ENCODE measurements at regions not wholly inside any gene's neighbourhood (a gene's known extent, or its start where the extent isn't known, plus 50 kb on each side); places are given as distances from the start of the nearest gene placed in this dataset.

DNA sequence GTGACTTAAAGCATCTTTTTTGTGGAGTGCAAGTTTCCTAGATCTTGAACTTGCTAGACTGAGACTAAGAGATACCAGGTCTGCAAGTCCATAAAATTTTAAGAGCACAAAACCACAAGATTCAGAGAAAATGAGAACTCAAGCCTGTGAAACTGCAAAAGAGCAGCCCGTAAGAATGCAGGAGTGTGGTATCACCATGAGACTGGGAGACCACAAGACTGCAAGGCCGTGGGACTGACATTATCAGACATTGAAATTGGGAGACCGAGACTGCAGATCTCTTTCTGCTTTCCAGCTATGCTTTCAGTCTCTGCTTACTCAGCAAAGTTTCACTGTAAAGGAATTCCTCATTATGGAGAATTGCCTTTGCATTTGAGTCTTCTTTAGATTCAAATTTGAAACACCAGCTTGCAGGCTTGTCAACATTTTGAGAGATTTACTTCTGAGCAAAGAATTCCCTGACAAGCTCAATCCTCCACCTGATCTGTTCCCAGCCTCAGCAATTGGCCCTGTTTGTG is 621.2 kb downstream of the KCNA4 start:
- no peak for TF ChIP-seq HOXA7 (CRISPR knock-in tag; IDR thresholded peaks at IDR 0.05; ENCODE audit: borderline replicate concordance)
- TF ChIP-seq YY1 (tag by site-specific recombination; IDR thresholded peaks at IDR 0.05): no peak
- no peak for TF ChIP-seq ZNF274 (IDR thresholded peaks at IDR 0.05; ENCODE audit: low read length)
- no peak for TF ChIP-seq ZNF274 (tag by site-specific recombination; IDR thresholded peaks at IDR 0.05; ENCODE audit: borderline replicate concordance)
- TF ChIP-seq, protein P1, sequence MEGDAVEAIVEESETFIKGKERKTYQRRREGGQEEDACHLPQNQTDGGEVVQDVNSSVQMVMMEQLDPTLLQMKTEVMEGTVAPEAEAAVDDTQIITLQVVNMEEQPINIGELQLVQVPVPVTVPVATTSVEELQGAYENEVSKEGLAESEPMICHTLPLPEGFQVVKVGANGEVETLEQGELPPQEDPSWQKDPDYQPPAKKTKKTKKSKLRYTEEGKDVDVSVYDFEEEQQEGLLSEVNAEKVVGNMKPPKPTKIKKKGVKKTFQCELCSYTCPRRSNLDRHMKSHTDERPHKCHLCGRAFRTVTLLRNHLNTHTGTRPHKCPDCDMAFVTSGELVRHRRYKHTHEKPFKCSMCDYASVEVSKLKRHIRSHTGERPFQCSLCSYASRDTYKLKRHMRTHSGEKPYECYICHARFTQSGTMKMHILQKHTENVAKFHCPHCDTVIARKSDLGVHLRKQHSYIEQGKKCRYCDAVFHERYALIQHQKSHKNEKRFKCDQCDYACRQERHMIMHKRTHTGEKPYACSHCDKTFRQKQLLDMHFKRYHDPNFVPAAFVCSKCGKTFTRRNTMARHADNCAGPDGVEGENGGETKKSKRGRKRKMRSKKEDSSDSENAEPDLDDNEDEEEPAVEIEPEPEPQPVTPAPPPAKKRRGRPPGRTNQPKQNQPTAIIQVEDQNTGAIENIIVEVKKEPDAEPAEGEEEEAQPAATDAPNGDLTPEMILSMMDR (tag by site-specific recombination; IDR thresholded peaks at IDR 0.05): no peak
- TF ChIP-seq MEIS1 (CRISPR knock-in tag; IDR thresholded peaks at IDR 0.05; ENCODE audit: borderline replicate concordance): no peak
- no peak for TF ChIP-seq ZNF121 (tag by site-specific recombination; IDR thresholded peaks at IDR 0.05)
- TF ChIP-seq ZNF473 (tag by site-specific recombination; IDR thresholded peaks at IDR 0.05): no peak
- TF ChIP-seq, protein P2, sequence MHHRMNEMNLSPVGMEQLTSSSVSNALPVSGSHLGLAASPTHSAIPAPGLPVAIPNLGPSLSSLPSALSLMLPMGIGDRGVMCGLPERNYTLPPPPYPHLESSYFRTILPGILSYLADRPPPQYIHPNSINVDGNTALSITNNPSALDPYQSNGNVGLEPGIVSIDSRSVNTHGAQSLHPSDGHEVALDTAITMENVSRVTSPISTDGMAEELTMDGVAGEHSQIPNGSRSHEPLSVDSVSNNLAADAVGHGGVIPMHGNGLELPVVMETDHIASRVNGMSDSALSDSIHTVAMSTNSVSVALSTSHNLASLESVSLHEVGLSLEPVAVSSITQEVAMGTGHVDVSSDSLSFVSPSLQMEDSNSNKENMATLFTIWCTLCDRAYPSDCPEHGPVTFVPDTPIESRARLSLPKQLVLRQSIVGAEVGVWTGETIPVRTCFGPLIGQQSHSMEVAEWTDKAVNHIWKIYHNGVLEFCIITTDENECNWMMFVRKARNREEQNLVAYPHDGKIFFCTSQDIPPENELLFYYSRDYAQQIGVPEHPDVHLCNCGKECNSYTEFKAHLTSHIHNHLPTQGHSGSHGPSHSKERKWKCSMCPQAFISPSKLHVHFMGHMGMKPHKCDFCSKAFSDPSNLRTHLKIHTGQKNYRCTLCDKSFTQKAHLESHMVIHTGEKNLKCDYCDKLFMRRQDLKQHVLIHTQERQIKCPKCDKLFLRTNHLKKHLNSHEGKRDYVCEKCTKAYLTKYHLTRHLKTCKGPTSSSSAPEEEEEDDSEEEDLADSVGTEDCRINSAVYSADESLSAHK (tag by site-specific recombination; IDR thresholded peaks at IDR 0.05): no peak
- no peak for TF ChIP-seq ZNF747 (tag by site-specific recombination; IDR thresholded peaks at IDR 0.05)
- TF ChIP-seq ZNF354C (tag by site-specific recombination; IDR thresholded peaks at IDR 0.05; ENCODE audit: borderline replicate concordance, low read depth): no peak
- TF ChIP-seq ZNF19 (tag by site-specific recombination; IDR thresholded peaks at IDR 0.05; ENCODE audit: low read depth): no peak
- no peak for TF ChIP-seq ZNF302 (tag by site-specific recombination; IDR thresholded peaks at IDR 0.05; ENCODE audit: low read depth)
